ENCODE measurements at regions not wholly inside any gene's neighbourhood (a gene's known extent, or its start where the extent isn't known, plus 50 kb on each side); places are given as distances from the start of the nearest gene placed in this dataset.

DNA sequence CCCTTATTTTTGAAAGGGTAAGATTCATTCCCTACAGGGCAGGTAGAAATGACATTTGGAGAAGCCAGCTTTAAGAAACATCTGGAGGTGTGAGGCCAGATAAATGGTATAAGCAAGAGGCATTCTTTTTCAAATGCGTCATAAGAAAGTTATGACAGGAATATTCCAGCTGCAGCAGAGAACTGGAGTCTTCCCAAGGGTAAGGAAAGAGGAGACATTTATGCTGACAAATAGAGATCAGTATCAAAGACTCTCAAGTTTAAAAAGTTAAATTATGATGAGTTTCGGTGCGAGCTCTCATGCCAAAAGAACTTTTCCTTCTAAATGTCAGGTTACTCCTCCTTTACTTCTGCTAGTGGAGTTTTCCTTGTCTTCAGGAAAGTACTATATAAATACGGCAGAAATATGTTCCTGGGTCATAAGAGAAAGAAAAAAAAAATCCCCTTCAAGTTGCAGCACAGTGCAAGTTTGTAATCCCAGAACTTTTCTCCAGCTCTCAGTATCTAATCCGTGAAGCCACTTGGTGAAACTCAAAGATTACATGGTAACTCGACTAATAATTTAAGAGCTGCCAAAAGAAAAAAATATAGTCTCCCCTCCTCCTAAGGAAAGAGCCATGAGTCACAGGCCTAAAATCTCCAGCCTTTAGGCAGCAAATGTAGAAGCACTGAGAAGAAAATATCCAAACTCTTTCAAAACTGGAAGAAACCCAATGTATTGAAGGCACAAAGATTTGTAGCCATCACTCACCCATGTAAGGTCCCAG, 428.1 kb downstream of the MEIS1 start:
- no peak for TF ChIP-seq GATA3 (IDR thresholded peaks at IDR 0.05; ENCODE audit: low read depth, low read length)
- TF ChIP-seq GATA2 (IDR thresholded peaks at IDR 0.05; ENCODE audit: low read depth, low read length), result no peak

Measured in SH-SY5Y (cell line).